Loucy (cell line): ENCODE measurements at regions not wholly inside any gene's neighbourhood (a gene's known extent, or its start where the extent isn't known, plus 50 kb on each side); places are given as distances from the start of the nearest gene placed in this dataset.

Source experiments
- H2AFZ ChIP-seq: fragments of 200-600 bp; sonication (generic); 2 replicates; pipeline ENCODE4 v1.6.0; 2016; ENCODE audit warnings: antibody characterized with exemption, mild to moderate bottlenecking, low read length, moderate library complexity
- H3F3A ChIP-seq: fragments of 200-600 bp; 2 replicates; pipeline ENCODE4 v1.6.0; 2016; ENCODE audit warnings: antibody characterized with exemption, low read depth, mild to moderate bottlenecking
- H3K27me3 ChIP-seq: fragments of 200-600 bp; sonication (generic); 2 replicates; pipeline ENCODE4 v1.6.1; 2014; ENCODE audit warnings: low read length, mild to moderate bottlenecking; ENCODE audit not compliant: insufficient read depth, poor library complexity, severe bottlenecking
- H3K36me3 ChIP-seq: fragments of 200-600 bp; sonication (generic); 2 replicates; pipeline ENCODE4 v1.6.1; 2016; ENCODE audit warnings: low read length; ENCODE audit not compliant: insufficient read depth
- H3K4me1 ChIP-seq: fragments of 200-600 bp; sonication (generic); 2 replicates; pipeline ENCODE4 v1.5.1; 2014; ENCODE audit warnings: low read length, mild to moderate bottlenecking; ENCODE audit not compliant: insufficient read depth, poor library complexity, severe bottlenecking
- H3K4me2 ChIP-seq: fragments of 200-600 bp; sonication (generic); 2 replicates; pipeline ENCODE4 v1.6.0; 2014; ENCODE audit warnings: antibody characterized with exemption, low read length, low read depth, mild to moderate bottlenecking; ENCODE audit not compliant: poor library complexity, severe bottlenecking
- H3K4me3 ChIP-seq: fragments of 200-600 bp; sonication (generic); 2 replicates; pipeline ENCODE4 v1.5.1; 2014; ENCODE audit warnings: low read length, mild to moderate bottlenecking, mixed read lengths; ENCODE audit not compliant: poor library complexity, severe bottlenecking
- H3K79me2 ChIP-seq: fragments of 200-600 bp; sonication (generic); 2 replicates; pipeline ENCODE4 v1.6.1; 2014; ENCODE audit warnings: low read length; ENCODE audit not compliant: insufficient read depth
- H3K9ac ChIP-seq: fragments of 200-600 bp; sonication (generic); 2 replicates; pipeline ENCODE4 v1.6.0; 2014; ENCODE audit warnings: mild to moderate bottlenecking, low read depth, low read length, moderate library complexity; ENCODE audit not compliant: poor library complexity, severe bottlenecking
- H3K9me2 ChIP-seq: fragments of 200-600 bp; sonication (generic); replicated peaks from 2 replicates; pipeline ENCODE4 v1.6.1; 2016; ENCODE audit warnings: low read depth, low read length, mixed read lengths
- H3K9me3 ChIP-seq: fragments of 200-600 bp; sonication (generic); 2 replicates; pipeline ENCODE4 v1.6.1; 2014; ENCODE audit warnings: mild to moderate bottlenecking, antibody characterized with exemption, low read length, low read depth; ENCODE audit not compliant: insufficient read depth
- H4K20me1 ChIP-seq: fragments of 200-600 bp; sonication (generic); 2 replicates; pipeline ENCODE4 v1.6.0; 2014; ENCODE audit warnings: antibody characterized with exemption, low read length, mild to moderate bottlenecking; ENCODE audit not compliant: insufficient read depth, poor library complexity, severe bottlenecking
- CTCF ChIP-seq: fragments of 200-600 bp; sonication (generic); conservative IDR thresholded peaks from 2 replicates; pipeline ENCODE4 v1.5.1; 2014; ENCODE audit warnings: mild to moderate bottlenecking, antibody characterized with exemption, low read length
- EZH2phosphoT487 ChIP-seq: fragments of 200-600 bp; IDR thresholded peaks from 2 replicates; pipeline ENCODE4 v1.6.1; 2018; ENCODE audit warnings: antibody characterized with exemption, mild to moderate bottlenecking, moderate library complexity, borderline replicate concordance

- Histone ChIP-seq H3K27me3 (no peaks in the 10 kb centered on the region), H3K9me3 (no peaks in the 10 kb centered on the region), H3K9me2 (no peaks in the 10 kb centered on the region), H3K4me1 (no peaks in the 10 kb centered on the region), H4K20me1 (no peaks in the 10 kb centered on the region), H3K36me3 (no peaks in the 10 kb centered on the region), H3K4me2 (no peak overlapping the region), H3F3A (no peaks in the 10 kb centered on the region), H3K9ac (no peak overlapping the region), H3K4me3 (no peak overlapping the region), H2AFZ (no peak overlapping the region), H3K79me2 (no peaks in the 10 kb centered on the region)
- TF ChIP-seq CTCF (no peak), EZH2phosphoT487 (no peak)
Measured at GRCh38 chr3:165359005-165359404, 162.8 kb upstream of the SLITRK3 start.

- no peaks in the 10 kb centered on the region for H3K36me3 ChIP-seq
- H3K4me1 ChIP-seq, result no peaks in the 10 kb centered on the region
- no peaks in the 10 kb centered on the region for H3K9me2 ChIP-seq
- no peaks in the 10 kb centered on the region for H3F3A ChIP-seq
- H3K27me3 ChIP-seq, result no peaks in the 10 kb centered on the region
- H3K4me2 ChIP-seq, result no peak overlapping the region
- no peaks in the 10 kb centered on the region for H3K79me2 ChIP-seq
- no peaks in the 10 kb centered on the region for H4K20me1 ChIP-seq
- no peak overlapping the region for H3K9ac ChIP-seq
- no peak for TF ChIP-seq CTCF
- no peak for TF ChIP-seq EZH2phosphoT487
- H3K9me3 ChIP-seq, result no peaks in the 10 kb centered on the region
- H2AFZ ChIP-seq, result no peak overlapping the region
- no peak overlapping the region for H3K4me3 ChIP-seq
Measured at GRCh38 chr3:165355316-165355715, 159.1 kb upstream of the SLITRK3 start.

- H4K20me1 ChIP-seq, result no peaks in the 10 kb centered on the region
- no peaks in the 10 kb centered on the region for H3K9me3 ChIP-seq
Measured at GRCh38 chr3:165347526-165347925, 151.3 kb upstream of the SLITRK3 start.

More at GRCh38 chr3:165347526-165347925, 151.3 kb upstream of the SLITRK3 start:
- TF ChIP-seq EZH2phosphoT487 (no peak), CTCF (no peak)
- H3K27me3 ChIP-seq, result no peaks in the 10 kb centered on the region
- H3K4me2 ChIP-seq, result no peak overlapping the region
- H3K4me3 ChIP-seq, result no peak overlapping the region
- H3K9ac ChIP-seq, result no peak overlapping the region
- no peaks in the 10 kb centered on the region for H3K4me1 ChIP-seq
- no peaks in the 10 kb centered on the region for H3K9me2 ChIP-seq
- H3K36me3 ChIP-seq, result no peaks in the 10 kb centered on the region
- H3F3A ChIP-seq, result no peaks in the 10 kb centered on the region
- H2AFZ ChIP-seq, result no peak overlapping the region
- H3K79me2 ChIP-seq, result no peaks in the 10 kb centered on the region
